Activated CD8-positive, alpha-beta T cell treated with anti-CD3 and anti-CD28 coated beads for 36 hours (primary cell): ENCODE measurements at regions not wholly inside any gene's neighbourhood (a gene's known extent, or its start where the extent isn't known, plus 50 kb on each side); places are given as distances from the start of the nearest gene placed in this dataset.

ENCODE experiments used
- ATAC-seq: fragments of 200-7000 bp; cut with Tn5 transposase; one replicate; pipeline ENCODE4 v1.10.0; 2021; ENCODE audit warnings: mild to moderate bottlenecking, moderate library complexity
- CTCF ChIA-PET: fragments of 350-600 bp; sonication (Branson Sonifier 250); formaldehyde crosslinking; loops from one replicate; lab custom pipeline; 2021; ENCODE audit warnings: antibody characterized with exemption; lab: Charles Lee
- POLR2A ChIA-PET: fragments of 350-600 bp; sonication (Branson Sonifier 250); formaldehyde crosslinking; loops from one replicate; lab custom pipeline; 2021; ENCODE audit warnings: antibody characterized with exemption; lab: Charles Lee
- DNase-seq: peaks from one replicate; pipeline ENCODE4 v3.0.0-alpha.2; 2020
- H3K27ac Mint-ChIP-seq: one replicate; pipeline ENCODE4 v1.8.0; 2021; ENCODE audit warnings: mild to moderate bottlenecking, mixed read lengths
- H3K27me3 Mint-ChIP-seq: one replicate; pipeline ENCODE4 v1.8.0; 2021; ENCODE audit warnings: mixed read lengths
- H3K36me3 Mint-ChIP-seq: one replicate; pipeline ENCODE4 v1.8.0; 2021; ENCODE audit warnings: low read depth, mixed read lengths
- H3K4me1 Mint-ChIP-seq: one replicate; pipeline ENCODE4 v1.8.0; 2021; ENCODE audit warnings: low read depth, mixed read lengths
- H3K4me3 Mint-ChIP-seq: one replicate; pipeline ENCODE4 v1.8.0; 2021; ENCODE audit warnings: mild to moderate bottlenecking, moderate library complexity, mixed read lengths
- H3K9me3 Mint-ChIP-seq: one replicate; pipeline ENCODE4 v1.8.0; 2021; ENCODE audit warnings: mixed read lengths
- intact Hi-C: fragments of 100-400 bp; cut with micrococcal nuclease; formaldehyde crosslinking; loops from one replicate; pipeline ENCODE4 v1.10.0; 2022
- TF ChIP-seq, protein P1 (sequence below): fragments of 200-600 bp; IDR thresholded peaks from one replicate; pipeline ENCODE4 v1.8.0; 2022; ENCODE audit warnings: antibody characterized with exemption, mild to moderate bottlenecking

GRCh38 chr4:18518098-18518497 is 496.5 kb upstream of the LCORL start:
- Mint-ChIP-seq H3K27me3 (peaks cover 4% of the 10 kb centered on the region), H3K9me3 (peaks cover 1% of the 10 kb centered on the region), H3K36me3 (no peaks in the 10 kb centered on the region), H3K4me1 (no peaks in the 10 kb centered on the region), H3K4me3 (no peak overlapping the region), H3K27ac (no peak overlapping the region)
- ChIA-PET POLR2A (no interaction called here), CTCF (no interaction called here)
- ATAC-seq (no peak), DNase-seq (no peak)
- intact Hi-C loops, result no loop called here
- TF ChIP-seq, protein P1, sequence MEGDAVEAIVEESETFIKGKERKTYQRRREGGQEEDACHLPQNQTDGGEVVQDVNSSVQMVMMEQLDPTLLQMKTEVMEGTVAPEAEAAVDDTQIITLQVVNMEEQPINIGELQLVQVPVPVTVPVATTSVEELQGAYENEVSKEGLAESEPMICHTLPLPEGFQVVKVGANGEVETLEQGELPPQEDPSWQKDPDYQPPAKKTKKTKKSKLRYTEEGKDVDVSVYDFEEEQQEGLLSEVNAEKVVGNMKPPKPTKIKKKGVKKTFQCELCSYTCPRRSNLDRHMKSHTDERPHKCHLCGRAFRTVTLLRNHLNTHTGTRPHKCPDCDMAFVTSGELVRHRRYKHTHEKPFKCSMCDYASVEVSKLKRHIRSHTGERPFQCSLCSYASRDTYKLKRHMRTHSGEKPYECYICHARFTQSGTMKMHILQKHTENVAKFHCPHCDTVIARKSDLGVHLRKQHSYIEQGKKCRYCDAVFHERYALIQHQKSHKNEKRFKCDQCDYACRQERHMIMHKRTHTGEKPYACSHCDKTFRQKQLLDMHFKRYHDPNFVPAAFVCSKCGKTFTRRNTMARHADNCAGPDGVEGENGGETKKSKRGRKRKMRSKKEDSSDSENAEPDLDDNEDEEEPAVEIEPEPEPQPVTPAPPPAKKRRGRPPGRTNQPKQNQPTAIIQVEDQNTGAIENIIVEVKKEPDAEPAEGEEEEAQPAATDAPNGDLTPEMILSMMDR, result no peak

DNA sequence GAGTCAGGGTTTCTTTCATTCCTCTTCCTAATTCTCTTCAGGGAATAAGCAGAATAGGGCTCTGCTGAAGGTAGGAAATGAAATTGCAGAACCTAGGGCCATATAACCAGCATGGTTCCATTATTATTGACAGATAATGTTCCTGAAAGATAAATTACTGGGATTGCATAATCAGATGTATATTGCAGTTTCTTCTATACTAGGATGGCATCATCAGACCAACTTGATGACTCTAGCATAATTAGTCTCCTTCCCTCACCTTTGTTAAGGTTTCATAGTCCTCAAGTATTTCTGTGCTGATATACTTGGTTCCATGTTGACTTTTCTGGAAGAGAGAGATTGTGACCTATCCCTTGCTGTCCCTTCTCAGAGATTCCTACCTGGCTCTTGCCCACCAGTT is 492.3 kb upstream of the LCORL start:
- DNase-seq (no peak), ATAC-seq (no peak)
- H3K9me3 Mint-ChIP-seq, result peaks cover 1% of the 10 kb centered on the region
- CTCF ChIA-PET, result no interaction called here
- no peaks in the 10 kb centered on the region for H3K36me3 Mint-ChIP-seq
- peaks cover 4% of the 10 kb centered on the region for H3K27me3 Mint-ChIP-seq
- TF ChIP-seq, protein P1, result no peak
- POLR2A ChIA-PET, result no interaction called here
- H3K27ac Mint-ChIP-seq, result no peak overlapping the region
- intact Hi-C loops, result no loop called here
- H3K4me1 Mint-ChIP-seq, result no peaks in the 10 kb centered on the region
- H3K4me3 Mint-ChIP-seq, result no peak overlapping the region

DNA sequence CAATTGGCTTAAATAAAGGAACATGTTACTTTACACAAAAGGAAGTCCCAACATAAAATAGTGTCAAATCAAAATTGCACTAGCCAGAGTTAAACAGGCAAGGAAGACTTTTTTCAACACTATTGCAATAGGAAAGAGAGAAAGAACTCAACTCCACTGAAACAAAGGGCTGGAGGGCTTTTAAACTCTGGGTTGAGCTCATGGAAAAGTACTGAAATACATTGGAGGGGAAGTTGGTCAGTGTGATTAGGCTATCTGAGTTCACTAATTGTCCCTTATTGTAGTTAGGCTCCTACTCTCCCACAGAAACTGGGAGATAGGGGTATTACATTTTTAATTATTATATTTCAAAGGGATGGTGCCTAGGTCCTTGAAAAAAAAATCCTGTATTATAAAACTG is 491.2 kb upstream of the LCORL start:
- intact Hi-C loops, result no loop called here
- CTCF ChIA-PET, result no interaction called here
- no peaks in the 10 kb centered on the region for H3K4me1 Mint-ChIP-seq
- ATAC-seq, result no peak
- no peak overlapping the region for H3K27ac Mint-ChIP-seq
- no peaks in the 10 kb centered on the region for H3K36me3 Mint-ChIP-seq
- H3K9me3 Mint-ChIP-seq, result peaks cover 1% of the 10 kb centered on the region
- POLR2A ChIA-PET, result no interaction called here
- TF ChIP-seq, protein P1, result no peak
- peaks cover 4% of the 10 kb centered on the region for H3K27me3 Mint-ChIP-seq
- DNase-seq, result no peak
- no peak overlapping the region for H3K4me3 Mint-ChIP-seq

- CTCF ChIA-PET, result no interaction called here
Measured at GRCh38 chr4:18511727-18512126, 490.2 kb upstream of the LCORL start.

DNA sequence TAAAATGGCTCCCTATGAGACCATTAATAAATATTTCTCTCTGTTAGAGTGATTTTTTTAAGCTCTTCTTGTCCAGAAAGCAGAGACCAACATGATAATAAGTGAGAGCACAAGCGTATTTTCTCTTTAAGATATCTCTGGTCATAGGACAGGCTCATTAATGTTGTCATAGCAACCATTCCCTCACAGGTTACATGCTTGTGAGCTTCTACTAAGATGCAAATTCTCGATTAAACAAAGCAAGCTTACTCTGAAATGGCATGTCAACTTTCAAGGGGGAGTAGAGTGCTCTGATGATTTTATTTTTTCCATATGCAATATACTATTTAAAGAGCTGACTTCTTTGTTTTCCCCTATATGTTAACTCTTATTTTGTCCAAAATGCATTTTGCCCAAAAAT is 487.2 kb upstream of the LCORL start:
- no peak overlapping the region for H3K4me3 Mint-ChIP-seq
- H3K9me3 Mint-ChIP-seq, result no peaks in the 10 kb centered on the region
- ATAC-seq (no peak), DNase-seq (no peak)
- POLR2A ChIA-PET, result no interaction called here
- H3K36me3 Mint-ChIP-seq, result no peaks in the 10 kb centered on the region
- CTCF ChIA-PET, result no interaction called here
- intact Hi-C loops, result no loop called here
- H3K4me1 Mint-ChIP-seq, result no peaks in the 10 kb centered on the region
- peaks cover 2% of the 10 kb centered on the region for H3K27me3 Mint-ChIP-seq
- no peak overlapping the region for H3K27ac Mint-ChIP-seq
- TF ChIP-seq, protein P1, result no peak

More at GRCh38 chr4:18511727-18512126, 490.2 kb upstream of the LCORL start:
- no peak for DNase-seq
- intact Hi-C loops, result no loop called here
- Mint-ChIP-seq H3K9me3 (peaks cover 1% of the 10 kb centered on the region), H3K27me3 (peaks cover 4% of the 10 kb centered on the region), H3K27ac (no peak overlapping the region), H3K36me3 (no peaks in the 10 kb centered on the region), H3K4me3 (no peak overlapping the region), H3K4me1 (no peaks in the 10 kb centered on the region)
- POLR2A ChIA-PET, result no interaction called here
- ATAC-seq, result no peak
- TF ChIP-seq, protein P1, result no peak
